SK-N-SH (cell line): ENCODE measurements at regions not wholly inside any gene's neighbourhood (a gene's known extent, or its start where the extent isn't known, plus 50 kb on each side); places are given as distances from the start of the nearest gene placed in this dataset.
"Not testable (repeated sequence)": the region's sequence is repeated elsewhere in the genome, so short reads cannot be mapped to it uniquely, and the experiment has no call there.

Experiments
- CTCF ChIA-PET: fragments of 300-600, 350-600 bp; formaldehyde crosslinking; extraction: SDS; loops from one replicate; lab custom pipeline; 2021; lab: Yijun Ruan, JAX
- POLR2A ChIA-PET: fragments of 350-600 bp; sonication (Branson Sonifier 250); formaldehyde crosslinking; extraction: SDS; loops from one replicate; lab custom pipeline; 2020; ENCODE audit warnings: antibody characterized with exemption, inconsistent platforms; lab: Yijun Ruan, JAX
- DNase-seq: peaks from one replicate; pipeline ENCODE4 v3.0.0; 2012
- H2AFZ ChIP-seq: fragments of 200-600 bp; sonication (generic); 2 replicates; pipeline ENCODE4 v1.8.1; 2016; ENCODE audit warnings: antibody characterized with exemption, mild to moderate bottlenecking, low read depth
- H3F3A ChIP-seq: fragments of 200-600 bp; sonication (generic); replicated peaks from 2 replicates; pipeline ENCODE3; 2016; ENCODE audit warnings: antibody characterized with exemption, mild to moderate bottlenecking; ENCODE audit not compliant: insufficient read depth
- H3K27ac ChIP-seq, 2 experiments: fragments of 200-500 bp in 1 of 2; fragments of 200-600 bp in 1 of 2; sonication (Bioruptor generic) in 1 of 2; sonication (generic), shearing (Covaris generic) in 1 of 2; 2 replicates each; pipeline versions ENCODE4 v1.5.1 to v1.6.1; 2014 to 2016; ENCODE audit warnings: low read depth in 2 of 2, inconsistent platforms in 1 of 2, low read length in 1 of 2, mild to moderate bottlenecking in 1 of 2, mixed read lengths in 1 of 2
- H3K27me3 ChIP-seq: fragments of 200-600 bp; sonication (generic), shearing (Covaris generic); 2 replicates; pipeline ENCODE4 v1.6.1; 2016; ENCODE audit warnings: mixed run types; ENCODE audit not compliant: insufficient read depth
- H3K36me3 ChIP-seq, 2 experiments: fragments of 200-500 bp in 1 of 2; fragments of 200-600 bp in 1 of 2; sonication (Bioruptor generic) in 1 of 2; sonication (generic) in 1 of 2; replicated peaks in 1 of 2; 2 replicates each; pipeline versions ENCODE3 to v1.5.1; 2014 to 2016; ENCODE audit warnings: low read length in 1 of 2, mild to moderate bottlenecking in 1 of 2; ENCODE audit not compliant: insufficient read depth in 2 of 2, control insufficient read depth in 1 of 2
- H3K4me1 ChIP-seq, 2 experiments: fragments of 200-500 bp in 1 of 2; fragments of 200-600 bp in 1 of 2; sonication (Bioruptor generic) in 1 of 2; sonication (generic), shearing (Covaris generic) in 1 of 2; 2 replicates each; pipeline versions ENCODE4 v1.5.1 to v1.6.1; 2014 to 2016; ENCODE audit warnings: low read depth in 1 of 2, low read length in 1 of 2, mixed run types in 1 of 2; ENCODE audit not compliant: insufficient read depth in 2 of 2, control insufficient read depth in 1 of 2
- H3K4me2 ChIP-seq: fragments of 200-600 bp; sonication (generic), shearing (Covaris generic); 2 replicates; pipeline ENCODE4 v1.6.1; 2017; ENCODE audit warnings: mixed run types
- H3K4me3 ChIP-seq, 2 experiments: fragments of 200-500 bp in 1 of 2; fragments of 200-600 bp in 1 of 2; sonication (Bioruptor generic) in 1 of 2; sonication (generic), shearing (Covaris generic) in 1 of 2; 2 replicates each; pipeline versions ENCODE4 v1.5.1 to v1.8.1; 2014 to 2016; ENCODE audit warnings: low read depth in 2 of 2, inconsistent platforms in 1 of 2, low read length in 1 of 2, mild to moderate bottlenecking in 1 of 2, mixed read lengths in 1 of 2, moderate library complexity in 1 of 2
- H3K79me2 ChIP-seq: fragments of 200-600 bp; sonication (generic); 2 replicates; pipeline ENCODE4 v1.8.1; 2017; ENCODE audit warnings: mild to moderate bottlenecking; ENCODE audit not compliant: insufficient read depth
- H3K9ac ChIP-seq: fragments of 200-600 bp; sonication (generic); 2 replicates; pipeline ENCODE4 v1.6.1; 2017; ENCODE audit warnings: mixed run types
- H3K9me2 ChIP-seq: fragments of 200-600 bp; sonication (generic); 2 replicates; pipeline ENCODE4 v1.6.1; 2017; ENCODE audit warnings: mixed run types
- H3K9me3 ChIP-seq: fragments of 200-600 bp; sonication (generic); 2 replicates; pipeline ENCODE4 v1.6.1; 2017; ENCODE audit warnings: mixed run types, mild to moderate bottlenecking, moderate library complexity
- H4K20me1 ChIP-seq: fragments of 200-600 bp; sonication (generic); 2 replicates; pipeline ENCODE4 v1.6.1; 2017; ENCODE audit warnings: mild to moderate bottlenecking, mixed run types; ENCODE audit not compliant: insufficient read depth
- ELF1 ChIP-seq: IDR thresholded peaks from 2 replicates; pipeline ENCODE4 v1.4.0; 2012
- EZH2phosphoT487 ChIP-seq: fragments of 200-600 bp; sonication (generic); IDR thresholded peaks from 2 replicates; pipeline ENCODE4 v1.6.1; 2017; ENCODE audit warnings: low read depth, mixed run types, mild to moderate bottlenecking, antibody characterized with exemption, moderate library complexity, borderline replicate concordance
- FOSL2 ChIP-seq: IDR thresholded peaks from 2 replicates; pipeline ENCODE4 v1.4.0; 2012; ENCODE audit warnings: low read depth, mild to moderate bottlenecking, moderate library complexity, borderline replicate concordance
- GABPA ChIP-seq: IDR thresholded peaks from 2 replicates; pipeline ENCODE4 v1.4.0; 2012; ENCODE audit warnings: low read depth, mild to moderate bottlenecking
- GATA2 ChIP-seq: sonication (generic); formaldehyde crosslinking; IDR thresholded peaks from 2 replicates; pipeline ENCODE4 v1.5.0; 2020; ENCODE audit warnings: mild to moderate bottlenecking, missing genetic modification reagents
- IRF3 ChIP-seq: fragments of 150-350 bp; IDR thresholded peaks from 2 replicates; pipeline ENCODE4 v1.6.1; 2016; ENCODE audit warnings: mild to moderate bottlenecking, low read depth, low read length
- JUND ChIP-seq: IDR thresholded peaks from 2 replicates; pipeline ENCODE4 v1.4.0; 2012
- MEF2A ChIP-seq: IDR thresholded peaks from 2 replicates; pipeline ENCODE4 v1.4.0; 2012; ENCODE audit warnings: low read depth, borderline replicate concordance
- MXI1 ChIP-seq: IDR thresholded peaks from 2 replicates; pipeline ENCODE4 v1.6.1; 2012; ENCODE audit warnings: mild to moderate bottlenecking, low read depth, low read length, improper control_type of control experiment
- NRF1 ChIP-seq: IDR thresholded peaks from 2 replicates; pipeline ENCODE4 v1.6.1; 2012; ENCODE audit warnings: low read depth, mild to moderate bottlenecking, low read length
- SIN3A ChIP-seq: IDR thresholded peaks from 2 replicates; pipeline ENCODE4 v1.6.1; 2012; ENCODE audit warnings: low read depth, mild to moderate bottlenecking, low read length, moderate library complexity, borderline replicate concordance
- SMC3 ChIP-seq: IDR thresholded peaks from 2 replicates; pipeline ENCODE4 v1.6.1; 2012; ENCODE audit warnings: low read depth, low read length, improper control_type of control experiment
- TAF1 ChIP-seq: IDR thresholded peaks from 2 replicates; pipeline ENCODE4 v1.6.1; 2012; ENCODE audit warnings: low read depth, mild to moderate bottlenecking, low read length, moderate library complexity, borderline replicate concordance
- TCF12 ChIP-seq: IDR thresholded peaks from 2 replicates; pipeline ENCODE4 v1.4.0; 2012
- USF2 ChIP-seq: fragments of 150-350 bp; IDR thresholded peaks from 2 replicates; pipeline ENCODE4 v1.6.1; 2017; ENCODE audit warnings: antibody characterized with exemption, low read length, low read depth, borderline replicate concordance
- whole genome bisulfite sequencing: methylation state at CpG from one replicate; pipeline ENCODE4 v1.1.6; 2017; ENCODE audit warnings: low lambda C conversion rate; 5-methylcytosine and 5-hydroxymethylcytosine counted together
- TF ChIP-seq, protein P1 (sequence below): IDR thresholded peaks from 2 replicates; pipeline ENCODE4 v1.4.0; 2012; ENCODE audit warnings: low read depth, borderline replicate concordance

GRCh38 chr14:34140127-34140526, 189.3 kb upstream of the EGLN3 start:
- H2AFZ ChIP-seq, H3K9ac ChIP-seq, H3K9me3 ChIP-seq, H4K20me1 ChIP-seq, H3K27ac ChIP-seq, H3K4me3 ChIP-seq, DNase-seq, H3K36me3 ChIP-seq, H3K27me3 ChIP-seq, POLR2A ChIA-PET, H3K4me1 ChIP-seq, H3F3A ChIP-seq, H3K9me2 ChIP-seq, H3K79me2 ChIP-seq, H3K4me2 ChIP-seq: not testable (repeated sequence)
- 10% methylated on average over 3 of the region's 6 CpGs for WGBS
- CTCF ChIA-PET = interaction anchor here (1.6 kb wide), 2 partner anchors 13 to 42 kb away, joined by 3 to 4 read pairs; no protein-coding TSS in a partner anchor

- DNase-seq, H2AFZ ChIP-seq, H4K20me1 ChIP-seq, H3K27ac ChIP-seq, H3K27me3 ChIP-seq, H3K9me2 ChIP-seq, H3K4me1 ChIP-seq, H3K79me2 ChIP-seq, H3K4me3 ChIP-seq, H3K4me2 ChIP-seq, H3F3A ChIP-seq, H3K9me3 ChIP-seq, H3K36me3 ChIP-seq, H3K9ac ChIP-seq, POLR2A ChIA-PET: not testable (repeated sequence)
- WGBS = 28% methylated on average over 12 of the region's 13 CpGs
- CTCF ChIA-PET = interaction anchor here (1.6 kb wide), 2 partner anchors 13 to 42 kb away, joined by 3 to 4 read pairs; no protein-coding TSS in a partner anchor
Measured at GRCh38 chr14:34139160-34140121, 188.6 kb upstream of the EGLN3 start.

DNA sequence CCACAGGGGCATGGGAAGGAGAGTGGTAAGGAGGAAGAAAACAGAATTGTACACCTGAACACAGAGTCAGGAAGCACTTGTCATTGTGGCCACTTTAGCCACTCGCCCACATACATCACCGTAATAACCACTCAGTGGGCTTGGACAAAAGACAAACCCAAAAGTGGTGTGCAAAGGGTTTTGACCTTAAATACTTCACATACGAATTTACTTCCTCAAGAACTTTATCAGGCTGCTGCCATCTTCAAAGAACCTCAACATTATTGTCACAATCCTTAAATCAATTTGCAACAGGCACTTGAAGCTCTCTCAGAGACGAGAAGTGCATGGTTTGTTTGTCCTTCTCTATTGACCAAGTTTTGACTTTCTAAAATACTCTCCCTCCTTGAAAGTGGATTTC, 187.3 kb upstream of the EGLN3 start:
- CTCF ChIA-PET = interaction anchor here (1.6 kb wide), 1 partner anchor 11 kb away, joined by 4 read pairs; no protein-coding TSS in a partner anchor
- Histone ChIP-seq H3K79me2 (no peaks in the 10 kb centered on the region), H3K4me3 (no peak overlapping the region), H3K9me2 (no peaks in the 10 kb centered on the region), H3K27ac (no peak overlapping the region), H3K27me3 (no peaks in the 10 kb centered on the region), H3K36me3 (no peaks in the 10 kb centered on the region), H3K9ac (no peak overlapping the region), H3K4me1 (no peaks in the 10 kb centered on the region), H4K20me1 (no peaks in the 10 kb centered on the region), H3K9me3 (no peaks in the 10 kb centered on the region), H3K4me2 (no peak overlapping the region), H3F3A (no peaks in the 10 kb centered on the region), H2AFZ (no peak overlapping the region)
- 44% methylated on average over 4 of the region's 4 CpGs for WGBS
- POLR2A ChIA-PET = no interaction called here
- DNase-seq = no peak
- no peak for TF ChIP-seq MXI1
- no peak for TF ChIP-seq EZH2phosphoT487
- TF ChIP-seq SMC3 = no peak
- no peak for TF ChIP-seq TAF1
- TF ChIP-seq GATA2 = no peak
- TF ChIP-seq TCF12 = no peak
- TF ChIP-seq USF2 = no peak
- TF ChIP-seq NRF1 = no peak
- no peak for TF ChIP-seq FOSL2
- TF ChIP-seq ELF1 = no peak
- TF ChIP-seq GABPA = no peak
- no peak for TF ChIP-seq IRF3
- TF ChIP-seq SIN3A = no peak
- TF ChIP-seq, protein P1, sequence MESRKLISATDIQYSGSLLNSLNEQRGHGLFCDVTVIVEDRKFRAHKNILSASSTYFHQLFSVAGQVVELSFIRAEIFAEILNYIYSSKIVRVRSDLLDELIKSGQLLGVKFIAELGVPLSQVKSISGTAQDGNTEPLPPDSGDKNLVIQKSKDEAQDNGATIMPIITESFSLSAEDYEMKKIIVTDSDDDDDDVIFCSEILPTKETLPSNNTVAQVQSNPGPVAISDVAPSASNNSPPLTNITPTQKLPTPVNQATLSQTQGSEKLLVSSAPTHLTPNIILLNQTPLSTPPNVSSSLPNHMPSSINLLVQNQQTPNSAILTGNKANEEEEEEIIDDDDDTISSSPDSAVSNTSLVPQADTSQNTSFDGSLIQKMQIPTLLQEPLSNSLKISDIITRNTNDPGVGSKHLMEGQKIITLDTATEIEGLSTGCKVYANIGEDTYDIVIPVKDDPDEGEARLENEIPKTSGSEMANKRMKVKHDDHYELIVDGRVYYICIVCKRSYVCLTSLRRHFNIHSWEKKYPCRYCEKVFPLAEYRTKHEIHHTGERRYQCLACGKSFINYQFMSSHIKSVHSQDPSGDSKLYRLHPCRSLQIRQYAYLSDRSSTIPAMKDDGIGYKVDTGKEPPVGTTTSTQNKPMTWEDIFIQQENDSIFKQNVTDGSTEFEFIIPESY = no peak
- TF ChIP-seq JUND = no peak
- no peak for TF ChIP-seq MEF2A
